Stimulated activated naive CD8-positive, alpha-beta T cell treated with anti-CD3 and anti-CD28 coated beads, Interleukin-15, Interleukin-2, amounts not matched to agents 100 ng/mL and 50 ng/mL, for 24 hours (primary cell): ENCODE measurements at regions not wholly inside any gene's neighbourhood (a gene's known extent, or its start where the extent isn't known, plus 50 kb on each side); places are given as distances from the start of the nearest gene placed in this dataset.
"Not testable (repeated sequence)": the region's sequence is repeated elsewhere in the genome, so short reads cannot be mapped to it uniquely, and the experiment has no call there.

Experiments used
- H3K27ac Mint-ChIP-seq: one replicate; pipeline ENCODE4 v1.8.0; 2021; ENCODE audit warnings: mild to moderate bottlenecking, mixed read lengths
- H3K27me3 Mint-ChIP-seq: one replicate; pipeline ENCODE4 v1.8.0; 2021; ENCODE audit warnings: mixed read lengths
- H3K36me3 Mint-ChIP-seq: one replicate; pipeline ENCODE4 v1.8.0; 2021; ENCODE audit warnings: low read depth, mixed read lengths
- H3K4me1 Mint-ChIP-seq: one replicate; pipeline ENCODE4 v1.8.0; 2021; ENCODE audit warnings: low read depth, mixed read lengths
- H3K4me3 Mint-ChIP-seq: one replicate; pipeline ENCODE4 v1.8.0; 2021; ENCODE audit warnings: mild to moderate bottlenecking, mixed read lengths
- H3K9me3 Mint-ChIP-seq: one replicate; pipeline ENCODE4 v1.8.0; 2021; ENCODE audit warnings: mixed read lengths

DNA sequence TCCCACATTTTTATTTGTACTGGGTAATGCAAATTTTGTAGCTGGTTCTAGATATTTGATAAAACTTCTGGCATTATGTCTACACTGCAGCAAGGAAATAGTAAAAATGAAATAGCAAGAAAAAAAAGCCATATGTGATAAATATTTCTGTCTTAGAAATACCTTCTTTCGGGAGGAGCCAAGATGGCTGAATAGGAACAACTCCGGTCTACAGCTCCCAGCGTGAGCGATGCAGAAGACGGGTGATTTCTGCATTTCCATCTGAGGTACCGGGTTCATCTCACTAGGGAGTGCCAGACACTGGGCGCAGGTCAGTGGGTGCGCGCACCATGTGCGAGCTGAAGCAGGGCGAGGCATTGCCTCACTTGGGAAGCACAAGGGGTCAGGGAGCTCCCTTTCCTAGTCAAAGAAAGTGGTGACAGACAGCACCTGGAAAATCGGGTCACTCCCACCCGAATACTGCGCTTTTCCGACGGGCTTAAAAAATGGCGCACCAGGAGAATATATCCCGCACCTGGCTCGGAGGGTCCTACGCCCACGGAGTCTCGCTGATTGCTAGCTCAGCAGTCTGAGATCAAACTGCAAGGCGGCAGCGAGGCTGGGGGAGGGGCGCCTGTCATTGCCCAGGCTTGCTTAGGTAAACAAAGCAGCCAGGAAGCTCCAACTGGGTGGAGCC is 461.4 kb downstream of the ZWINT start:
- not testable (repeated sequence) for H3K27ac Mint-ChIP-seq, H3K4me1 Mint-ChIP-seq, H3K4me3 Mint-ChIP-seq, H3K36me3 Mint-ChIP-seq, H3K27me3 Mint-ChIP-seq
- peaks cover 13% of the 10 kb centered on the region for H3K9me3 Mint-ChIP-seq

DNA sequence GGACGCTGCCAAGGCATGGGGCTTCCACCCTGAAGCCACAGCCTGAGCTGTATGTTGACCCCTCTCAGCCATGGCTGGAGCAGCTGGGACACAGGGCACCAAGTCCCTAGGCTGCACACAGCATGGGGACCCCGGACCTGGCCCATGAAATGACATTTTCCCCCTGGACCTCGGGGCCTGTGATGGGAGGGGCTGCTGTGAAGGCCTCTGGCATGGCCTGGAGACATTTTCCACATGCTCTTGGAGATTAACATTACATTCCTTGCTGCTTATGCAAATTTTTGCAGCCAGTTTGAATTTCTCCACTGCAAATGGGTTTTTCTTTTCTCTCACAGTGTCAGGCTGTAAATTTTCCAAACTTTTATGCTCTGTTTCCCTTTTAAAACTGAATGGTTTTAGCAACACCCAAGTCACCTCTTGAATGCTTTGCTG is 463.6 kb downstream of the ZWINT start:
- H3K36me3 Mint-ChIP-seq: no peaks in the 10 kb centered on the region
- H3K4me1 Mint-ChIP-seq: no peaks in the 10 kb centered on the region
- H3K4me3 Mint-ChIP-seq: no peak overlapping the region
- H3K27ac Mint-ChIP-seq: no peak overlapping the region
- peaks cover 14% of the 10 kb centered on the region for H3K9me3 Mint-ChIP-seq
- no peaks in the 10 kb centered on the region for H3K27me3 Mint-ChIP-seq

DNA sequence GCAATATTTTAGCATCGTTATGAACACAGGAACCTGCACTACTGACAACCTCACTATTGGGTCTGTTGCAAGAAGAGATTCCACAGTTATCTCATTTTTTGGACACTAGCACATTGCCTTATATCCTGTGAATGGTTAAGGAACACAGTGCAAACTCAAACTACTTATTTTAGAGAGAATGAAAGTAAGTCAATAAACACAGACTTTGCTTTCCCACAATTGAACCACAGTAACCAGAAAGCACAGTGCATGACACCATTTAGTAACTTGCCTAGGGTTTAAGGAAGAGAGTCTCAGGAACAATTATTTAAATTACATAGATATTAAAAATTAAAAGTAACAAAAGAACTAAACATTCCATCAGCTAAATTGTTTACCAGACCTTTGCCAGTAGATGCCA is 468.8 kb downstream of the ZWINT start:
- H3K27me3 Mint-ChIP-seq: no peaks in the 10 kb centered on the region
- H3K9me3 Mint-ChIP-seq: peaks cover 4% of the 10 kb centered on the region
- H3K36me3 Mint-ChIP-seq: no peaks in the 10 kb centered on the region
- H3K4me3 Mint-ChIP-seq: no peak overlapping the region
- no peaks in the 10 kb centered on the region for H3K4me1 Mint-ChIP-seq
- no peak overlapping the region for H3K27ac Mint-ChIP-seq

DNA sequence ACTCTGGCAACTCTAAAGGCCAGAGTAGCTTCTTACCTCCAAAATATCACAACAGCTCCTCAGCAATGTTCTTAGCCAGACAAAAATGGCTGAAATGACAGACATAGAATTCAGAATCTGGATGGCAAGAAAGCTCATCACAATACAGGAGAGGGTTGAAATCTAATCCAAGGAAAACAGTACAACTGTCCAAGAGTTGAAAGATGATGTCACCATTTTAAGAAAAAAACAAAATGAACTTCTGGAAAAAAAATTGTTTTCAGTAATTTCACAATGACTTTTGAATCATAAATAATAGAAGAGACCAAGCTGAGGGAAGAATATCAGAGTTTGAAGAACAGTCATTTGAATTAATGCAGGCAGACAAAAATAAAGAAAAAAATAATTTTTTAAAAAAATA is 479.5 kb downstream of the ZWINT start:
- peaks cover 15% of the 10 kb centered on the region for H3K9me3 Mint-ChIP-seq
- no peaks in the 10 kb centered on the region for H3K36me3 Mint-ChIP-seq
- H3K27me3 Mint-ChIP-seq: no peaks in the 10 kb centered on the region
- no peak overlapping the region for H3K27ac Mint-ChIP-seq
- no peak overlapping the region for H3K4me3 Mint-ChIP-seq
- H3K4me1 Mint-ChIP-seq: no peaks in the 10 kb centered on the region

DNA sequence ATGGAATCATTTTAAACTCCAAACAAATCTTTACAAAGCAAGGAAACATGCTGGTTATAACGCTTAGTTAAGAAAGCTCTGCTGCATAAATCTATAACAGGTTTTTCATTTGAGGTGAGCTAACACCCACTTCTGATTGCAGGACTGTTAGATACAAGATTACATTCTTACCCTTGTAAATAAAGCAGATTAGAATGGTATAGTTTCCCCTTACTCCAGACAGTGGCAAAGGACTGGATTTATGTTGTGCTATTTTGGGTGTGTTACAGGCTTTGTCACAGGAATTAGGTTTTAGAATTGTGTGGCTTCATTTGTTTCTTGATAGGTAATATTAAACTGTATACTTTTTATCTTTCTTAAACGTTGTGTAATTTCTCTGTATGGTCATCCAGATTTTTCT is 487.6 kb downstream of the ZWINT start:
- Mint-ChIP-seq H3K4me1 (no peaks in the 10 kb centered on the region), H3K9me3 (peaks cover 12% of the 10 kb centered on the region), H3K27me3 (no peaks in the 10 kb centered on the region), H3K27ac (no peak overlapping the region), H3K36me3 (no peaks in the 10 kb centered on the region), H3K4me3 (no peak overlapping the region)

DNA sequence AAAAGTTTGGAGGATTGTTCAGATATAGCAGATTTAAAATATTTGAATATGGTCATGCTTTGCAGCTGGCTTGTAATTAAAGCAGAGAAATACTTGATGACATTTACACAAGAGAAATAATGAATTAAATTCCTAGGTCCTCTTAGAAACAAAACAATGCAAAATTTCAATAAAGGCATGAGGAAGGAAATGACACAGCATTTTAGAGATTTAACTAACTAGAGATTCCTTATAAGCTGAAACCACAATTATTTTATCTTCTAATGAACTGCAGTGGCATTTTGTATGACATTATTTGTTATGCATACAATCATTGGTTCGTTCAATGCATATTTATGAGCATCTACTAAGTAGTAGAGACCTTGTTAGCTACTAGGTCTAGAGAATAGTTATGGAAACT is 490.9 kb downstream of the ZWINT start:
- Mint-ChIP-seq H3K36me3 (no peaks in the 10 kb centered on the region), H3K9me3 (peaks cover 13% of the 10 kb centered on the region), H3K27ac (no peak overlapping the region), H3K4me3 (no peak overlapping the region), H3K4me1 (no peaks in the 10 kb centered on the region), H3K27me3 (no peaks in the 10 kb centered on the region)

DNA sequence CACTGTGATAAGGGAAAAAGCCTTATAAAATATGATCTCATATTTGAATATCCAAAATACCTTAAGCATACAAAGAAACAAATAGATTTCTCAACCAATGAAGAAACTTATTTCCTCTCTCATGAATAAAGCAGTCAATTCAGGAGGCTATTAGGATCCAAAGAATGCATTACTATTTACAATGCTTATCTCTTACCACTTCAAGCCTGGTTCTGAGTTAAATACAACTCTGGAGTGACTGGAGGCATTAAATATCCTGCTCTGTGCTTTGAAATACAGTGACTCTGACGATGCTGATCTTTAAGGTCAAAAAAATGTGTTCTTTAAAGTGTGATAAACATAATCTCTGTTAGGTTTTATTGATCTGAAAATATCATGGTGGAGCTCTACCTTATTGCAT is 493.2 kb downstream of the ZWINT start:
- Mint-ChIP-seq H3K9me3 (peaks cover 13% of the 10 kb centered on the region), H3K4me3 (no peak overlapping the region), H3K36me3 (no peaks in the 10 kb centered on the region), H3K27me3 (no peaks in the 10 kb centered on the region), H3K27ac (no peak overlapping the region), H3K4me1 (no peaks in the 10 kb centered on the region)

DNA sequence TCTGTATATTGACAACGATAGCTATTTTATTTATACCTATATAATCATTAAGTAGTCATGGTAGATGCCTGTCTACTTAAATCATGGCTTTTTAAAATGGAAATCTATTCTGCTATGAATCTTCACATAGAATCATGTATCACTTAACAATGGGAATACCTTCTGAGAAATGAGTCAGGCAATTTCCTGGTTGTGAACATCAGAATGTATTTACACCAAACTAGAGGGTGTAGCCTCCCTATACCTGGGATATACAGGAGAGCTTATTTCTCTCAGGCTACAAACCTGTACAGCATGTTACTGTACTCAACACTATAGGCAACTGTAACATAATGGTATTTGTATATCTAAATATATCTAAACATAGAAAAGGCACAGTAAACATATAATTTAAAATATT is 502.3 kb downstream of the ZWINT start:
- Mint-ChIP-seq H3K9me3 (peaks cover 3% of the 10 kb centered on the region), H3K36me3 (no peaks in the 10 kb centered on the region), H3K27ac (no peak overlapping the region), H3K27me3 (no peaks in the 10 kb centered on the region), H3K4me3 (no peak overlapping the region), H3K4me1 (no peaks in the 10 kb centered on the region)

DNA sequence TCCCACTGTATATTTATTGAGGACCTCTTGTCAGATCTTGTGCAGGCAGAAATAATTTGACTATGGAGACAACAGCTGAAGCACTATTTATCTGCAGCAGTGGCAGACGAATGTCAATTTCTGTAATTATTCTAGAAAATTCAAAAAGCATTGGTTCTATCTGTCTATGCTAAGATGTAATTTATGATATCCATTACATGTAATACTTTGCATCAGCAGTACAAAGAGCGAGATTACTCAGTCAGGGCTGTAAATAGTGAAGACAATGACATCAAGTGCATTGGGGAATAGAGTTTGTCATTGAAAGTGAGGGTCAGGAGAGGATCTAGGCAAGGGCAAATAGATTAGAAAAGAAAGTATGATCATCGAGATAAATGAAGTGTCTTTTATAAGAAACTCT is 508.2 kb downstream of the ZWINT start:
- Mint-ChIP-seq H3K27me3 (no peaks in the 10 kb centered on the region), H3K4me3 (no peak overlapping the region), H3K36me3 (no peaks in the 10 kb centered on the region), H3K4me1 (no peaks in the 10 kb centered on the region), H3K27ac (no peak overlapping the region), H3K9me3 (peaks cover 3% of the 10 kb centered on the region)

DNA sequence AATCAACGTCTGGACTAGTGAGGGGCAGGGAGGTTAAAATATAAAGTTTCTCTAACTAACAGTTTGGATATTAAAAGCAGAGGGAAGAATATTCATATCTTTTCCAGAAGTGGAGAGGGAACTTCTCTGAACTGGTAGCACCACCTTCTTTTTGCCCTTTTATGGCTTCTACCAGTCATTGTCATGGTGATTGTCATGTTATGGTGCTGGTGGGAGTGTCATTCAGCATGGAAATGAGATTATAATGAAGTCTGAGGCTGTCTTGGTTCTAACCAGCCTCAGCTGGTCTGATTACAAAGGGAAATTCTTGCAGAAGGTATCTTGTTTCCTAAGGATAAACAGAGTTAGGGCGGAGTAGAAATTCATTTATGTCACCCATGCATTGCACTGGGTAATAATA is 523.8 kb downstream of the ZWINT start:
- H3K36me3 Mint-ChIP-seq: no peaks in the 10 kb centered on the region
- H3K27me3 Mint-ChIP-seq: no peaks in the 10 kb centered on the region
- no peak overlapping the region for H3K27ac Mint-ChIP-seq
- no peak overlapping the region for H3K4me3 Mint-ChIP-seq
- H3K9me3 Mint-ChIP-seq: peaks cover 4% of the 10 kb centered on the region
- H3K4me1 Mint-ChIP-seq: no peaks in the 10 kb centered on the region

DNA sequence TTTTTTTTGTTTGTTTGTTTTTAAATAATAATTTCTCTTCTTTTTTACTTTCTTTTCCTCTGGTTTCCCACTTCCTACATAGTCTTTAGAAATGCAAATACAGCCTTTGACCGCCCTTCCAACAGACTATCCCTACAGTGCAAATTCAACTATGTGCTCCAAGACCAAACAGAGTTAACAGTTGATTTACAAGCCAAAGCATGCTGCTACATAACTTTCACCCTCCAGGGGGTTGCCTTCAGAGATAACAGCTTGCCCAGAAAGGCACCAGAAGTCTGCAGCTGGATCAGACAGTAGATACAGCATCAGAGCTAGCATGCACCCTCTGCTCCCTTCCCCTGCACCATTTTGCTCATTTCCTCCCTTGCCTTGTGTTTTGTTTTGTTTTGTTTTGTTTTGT is 539.0 kb downstream of the ZWINT start:
- no peaks in the 10 kb centered on the region for H3K36me3 Mint-ChIP-seq
- no peaks in the 10 kb centered on the region for H3K27me3 Mint-ChIP-seq
- peaks cover 19% of the 10 kb centered on the region for H3K9me3 Mint-ChIP-seq
- no peak overlapping the region for H3K4me3 Mint-ChIP-seq
- H3K27ac Mint-ChIP-seq: no peak overlapping the region
- no peaks in the 10 kb centered on the region for H3K4me1 Mint-ChIP-seq

DNA sequence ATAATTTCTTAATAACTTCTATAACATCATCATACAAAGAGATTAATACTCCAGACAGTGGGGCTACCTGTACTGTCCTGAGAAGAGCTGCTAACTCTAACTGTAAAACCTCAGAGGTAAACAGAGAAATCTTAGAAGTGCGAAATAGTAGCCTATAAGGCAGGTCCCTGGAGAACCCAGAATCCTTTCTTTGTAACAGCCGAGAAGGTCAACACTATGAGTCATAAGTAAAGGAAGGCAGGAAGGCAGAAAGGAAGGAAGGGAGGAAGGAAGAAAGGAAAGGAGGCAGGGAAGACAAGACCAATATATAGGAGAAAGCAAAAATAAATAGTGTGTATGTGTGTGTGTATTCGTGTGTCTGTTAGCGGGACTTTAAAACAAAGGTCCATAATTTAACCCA is 540.6 kb downstream of the ZWINT start:
- Mint-ChIP-seq H3K36me3 (no peaks in the 10 kb centered on the region), H3K27ac (no peak overlapping the region), H3K4me3 (no peak overlapping the region)

DNA sequence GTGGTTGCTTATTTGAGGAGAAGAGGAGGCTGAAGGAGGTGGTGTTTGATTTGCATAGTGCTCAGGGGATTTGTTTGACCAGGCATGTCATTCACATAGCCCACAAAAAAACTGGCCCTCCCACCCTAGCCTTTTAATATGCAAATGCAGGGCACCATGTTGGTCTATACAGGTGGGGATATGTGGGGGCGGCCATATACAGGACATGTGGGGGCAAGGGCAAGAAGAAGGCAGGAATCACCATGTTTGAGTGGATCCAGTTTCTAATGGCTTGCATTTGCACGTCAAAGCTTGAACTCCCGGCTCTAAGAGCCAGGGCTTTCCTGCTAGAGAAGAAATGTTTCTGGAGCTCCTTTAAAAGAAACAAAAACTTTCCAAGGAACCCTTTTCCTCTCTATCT is 541.0 kb downstream of the ZWINT start:
- H3K4me3 Mint-ChIP-seq: no peak overlapping the region
- H3K27me3 Mint-ChIP-seq: no peaks in the 10 kb centered on the region
- no peaks in the 10 kb centered on the region for H3K4me1 Mint-ChIP-seq
- H3K36me3 Mint-ChIP-seq: no peaks in the 10 kb centered on the region
- no peak overlapping the region for H3K27ac Mint-ChIP-seq
- H3K9me3 Mint-ChIP-seq: peaks cover 19% of the 10 kb centered on the region

More for the DNA sequence above, 540.6 kb downstream of the ZWINT start:
- H3K9me3 Mint-ChIP-seq: peaks cover 19% of the 10 kb centered on the region
- no peaks in the 10 kb centered on the region for H3K27me3 Mint-ChIP-seq
- no peaks in the 10 kb centered on the region for H3K4me1 Mint-ChIP-seq

DNA sequence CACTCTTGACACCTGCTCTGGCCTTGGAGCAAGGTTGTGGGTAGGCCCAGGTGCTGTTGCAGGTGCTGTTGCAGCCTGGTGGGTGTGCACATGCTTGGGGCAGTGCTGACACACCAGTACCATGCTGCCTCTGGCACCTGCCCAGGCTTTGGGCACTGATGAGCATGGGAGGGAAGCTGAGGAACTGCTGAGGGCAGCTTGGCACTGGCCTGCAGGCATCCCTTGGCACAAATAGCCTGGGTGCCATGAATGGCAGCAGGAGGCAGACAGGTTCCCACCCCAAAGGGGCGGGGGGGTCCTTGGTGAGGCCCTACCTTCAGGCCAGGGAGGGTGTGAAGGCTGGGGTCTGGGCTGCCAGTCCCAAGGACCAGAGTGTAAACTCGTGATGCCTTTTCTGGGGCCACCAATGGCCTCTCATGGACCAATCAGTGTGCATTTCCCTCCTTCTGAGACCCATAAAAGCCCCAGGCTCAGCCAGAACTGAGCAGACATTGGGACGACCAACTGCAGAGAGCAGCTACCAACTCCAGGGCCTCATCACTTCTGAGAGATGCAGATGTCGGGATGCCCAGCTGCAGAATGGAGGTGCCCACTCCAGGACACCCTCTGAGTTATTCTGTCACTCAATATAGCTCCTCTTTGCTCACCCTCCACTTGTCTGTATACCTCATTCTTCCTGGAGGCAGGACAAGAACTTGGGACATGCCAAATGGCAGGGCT is 547.4 kb downstream of the ZWINT start:
- Mint-ChIP-seq H3K27ac (no peak overlapping the region), H3K4me3 (no peak overlapping the region), H3K27me3 (no peaks in the 10 kb centered on the region), H3K9me3 (peaks cover 3% of the 10 kb centered on the region), H3K4me1 (no peaks in the 10 kb centered on the region), H3K36me3 (no peaks in the 10 kb centered on the region)

DNA sequence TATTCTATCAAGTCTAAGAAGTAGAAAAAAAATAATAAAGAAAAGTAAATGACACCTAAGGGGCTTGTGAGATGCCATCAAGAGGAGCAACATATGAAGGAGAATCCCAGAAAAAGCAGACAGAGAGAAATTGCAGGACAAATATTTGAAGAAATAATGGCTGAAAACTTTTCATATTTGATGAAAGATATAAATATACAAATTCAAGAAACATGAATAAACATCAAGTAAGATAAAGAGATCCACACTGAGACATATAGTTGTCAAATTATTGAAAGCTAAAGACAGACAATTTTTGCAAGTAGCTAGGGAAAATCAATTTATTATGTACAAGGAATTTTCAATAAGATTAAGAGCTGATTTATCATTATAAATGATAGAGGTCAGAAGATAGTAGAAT is 558.0 kb downstream of the ZWINT start:
- Mint-ChIP-seq H3K9me3 (peaks cover 5% of the 10 kb centered on the region), H3K4me3 (no peak overlapping the region), H3K36me3 (no peaks in the 10 kb centered on the region), H3K27ac (no peak overlapping the region), H3K27me3 (no peaks in the 10 kb centered on the region), H3K4me1 (no peaks in the 10 kb centered on the region)

DNA sequence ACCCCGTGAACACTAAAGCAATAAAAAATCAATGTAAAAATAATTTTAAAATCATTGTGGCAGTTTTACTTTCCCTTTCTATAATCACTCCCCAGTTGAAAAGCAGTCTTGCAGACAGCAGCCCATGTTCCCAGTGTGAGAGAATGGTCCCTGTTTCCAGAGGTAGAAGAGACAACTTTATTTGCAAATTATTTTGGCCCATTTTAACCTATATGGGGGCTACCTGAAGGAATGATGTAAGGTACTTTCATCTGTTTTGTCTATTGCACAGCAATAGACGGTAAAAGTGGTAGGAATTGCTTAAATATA is 559.8 kb downstream of the ZWINT start:
- no peak overlapping the region for H3K27ac Mint-ChIP-seq

More for the DNA sequence above, 559.8 kb downstream of the ZWINT start:
- H3K36me3 Mint-ChIP-seq: no peaks in the 10 kb centered on the region
- no peak overlapping the region for H3K4me3 Mint-ChIP-seq
- H3K9me3 Mint-ChIP-seq: peaks cover 5% of the 10 kb centered on the region
- H3K27me3 Mint-ChIP-seq: no peaks in the 10 kb centered on the region
- no peaks in the 10 kb centered on the region for H3K4me1 Mint-ChIP-seq
